ENCODE measurements at regions not wholly inside any gene's neighbourhood (a gene's known extent, or its start where the extent isn't known, plus 50 kb on each side); places are given as distances from the start of the nearest gene placed in this dataset.

DNA sequence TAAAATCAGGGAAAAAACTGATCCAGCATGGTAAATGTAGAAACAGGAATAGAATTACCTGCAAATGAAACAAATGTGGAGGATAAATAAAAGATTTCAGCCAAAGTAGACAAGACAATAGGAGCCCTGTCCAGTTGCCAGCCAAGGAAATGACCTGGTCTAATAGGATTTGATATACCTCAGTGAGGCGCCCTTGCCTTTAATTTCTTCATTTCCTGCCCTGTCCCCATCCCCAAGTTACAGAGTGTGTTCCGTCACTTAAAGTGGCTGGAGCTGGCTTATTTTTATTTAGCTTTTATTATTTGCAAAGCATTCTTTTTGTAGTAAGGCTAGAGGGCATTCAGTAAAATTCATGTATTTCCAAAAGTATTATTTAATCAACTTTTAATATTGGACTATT lies 1022.0 kb downstream of the EFNB2 start:
- intact Hi-C loops (cut with DNase I): no loop called here
- DNase-seq (ENCODE audit: low spot score): no peak

- intact Hi-C loops (cut with DNase I): no loop called here
- no peak for DNase-seq (ENCODE audit: low spot score)
These were observed 1025.3 kb downstream of the EFNB2 start for GRCh38 chr13:105509981-105510762.

DNA sequence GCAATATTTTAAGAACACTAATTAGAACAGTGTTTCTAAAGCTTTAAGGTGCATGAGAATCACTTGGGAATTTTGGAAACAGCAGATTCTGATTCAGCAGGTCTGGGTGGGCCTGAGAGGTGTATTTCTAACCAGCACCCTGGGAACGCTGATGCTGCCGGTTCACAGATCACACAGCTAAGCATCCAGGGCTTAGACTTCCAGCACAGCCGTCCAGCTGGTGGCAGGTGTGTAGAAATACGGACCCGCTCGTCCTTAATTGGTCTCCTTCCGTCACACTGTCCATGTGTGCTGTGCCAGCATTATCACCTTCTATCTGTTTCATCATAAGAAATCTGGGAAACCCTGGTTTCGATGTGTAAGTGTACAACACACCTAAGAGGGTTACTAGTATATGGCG lies 1029.0 kb downstream of the EFNB2 start:
- DNase-seq (ENCODE audit: low spot score): no peak
- intact Hi-C loops (cut with DNase I): no loop called here

- intact Hi-C loops (cut with DNase I): no loop called here
- no peak for DNase-seq (ENCODE audit: low spot score)
These were observed 1033.3 kb downstream of the EFNB2 start for GRCh38 chr13:105502193-105502592.

DNA sequence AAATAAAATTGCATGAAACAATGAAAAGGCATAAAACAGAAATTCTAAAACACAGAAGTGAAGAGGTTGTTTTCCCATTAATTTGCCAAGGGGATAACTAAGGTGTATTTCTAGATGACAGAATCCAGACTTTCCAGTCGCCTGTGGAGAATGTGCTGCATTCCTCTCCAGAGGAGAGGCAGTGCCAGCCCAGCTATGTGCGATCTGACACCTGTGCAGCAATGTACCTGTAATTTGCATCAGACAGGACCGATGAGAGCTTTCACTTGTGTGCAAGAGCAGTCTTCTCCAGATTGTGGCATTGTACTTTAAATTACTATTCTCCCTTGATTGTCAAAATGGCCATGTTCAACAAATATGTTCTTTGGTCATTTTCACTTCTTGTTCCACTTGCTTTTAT lies 1037.9 kb downstream of the EFNB2 start:
- no peak for DNase-seq (ENCODE audit: low spot score)
- intact Hi-C loops (cut with DNase I): no loop called here

DNA sequence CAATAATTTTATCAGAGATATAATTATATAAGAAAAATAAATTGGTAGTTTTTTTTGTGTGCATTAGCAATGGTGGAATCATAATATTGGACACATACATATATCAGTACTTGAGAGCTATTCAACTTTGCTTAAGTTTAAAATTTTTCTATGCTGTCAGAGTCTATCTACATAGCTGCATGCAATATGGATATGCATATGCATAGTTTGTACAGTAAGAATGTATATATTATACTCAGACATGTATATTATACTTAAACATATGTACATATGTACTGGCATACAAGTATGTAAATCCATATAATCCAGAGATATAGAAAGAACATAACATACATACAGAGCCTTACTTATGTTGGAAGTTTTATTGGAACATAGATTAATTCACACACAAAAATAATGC lies 1043.2 kb downstream of the EFNB2 start:
- no peak for DNase-seq (ENCODE audit: low spot score)
- intact Hi-C loops (cut with DNase I): no loop called here

DNA sequence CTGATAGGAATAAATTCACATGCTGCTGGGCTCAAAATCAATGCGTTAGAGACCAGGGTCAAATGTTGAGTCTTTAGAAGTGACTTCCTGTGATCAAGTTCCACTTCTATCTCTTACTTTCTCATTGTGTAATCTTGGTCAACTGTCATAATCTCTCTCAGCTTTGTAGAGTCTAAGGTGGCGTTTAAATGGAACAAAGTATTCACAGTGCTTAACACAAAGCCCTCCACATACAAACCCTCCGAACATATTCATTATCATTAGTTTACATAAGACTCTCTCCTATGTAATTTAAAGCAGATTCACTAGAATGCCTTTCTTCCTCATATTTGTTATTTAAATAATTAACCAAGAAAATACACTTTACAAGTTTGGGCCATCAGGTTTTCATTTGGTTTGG lies 1044.1 kb downstream of the EFNB2 start:
- DNase-seq (ENCODE audit: low spot score): no peak
- intact Hi-C loops (cut with DNase I): no loop called here

DNA sequence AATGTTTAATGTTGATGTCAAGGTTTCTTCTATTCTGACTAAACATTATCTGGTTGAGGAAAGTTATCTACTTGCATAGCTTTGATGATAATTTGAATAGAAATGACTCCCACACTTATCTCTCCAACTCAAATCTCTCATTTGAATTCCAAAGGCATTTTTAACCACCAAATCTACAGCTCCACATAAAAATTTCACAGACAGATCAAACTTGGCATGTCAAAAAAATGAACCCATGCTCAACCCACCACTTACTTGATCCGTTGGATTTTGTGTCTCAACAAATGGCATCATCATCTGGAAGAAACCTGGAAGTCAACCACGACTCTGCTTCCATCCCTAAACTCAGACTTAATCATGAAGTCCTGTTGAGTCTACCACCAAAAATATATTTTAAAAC lies 1050.4 kb downstream of the EFNB2 start:
- intact Hi-C loops (cut with DNase I): no loop called here
- no peak for DNase-seq (ENCODE audit: low spot score)

DNA sequence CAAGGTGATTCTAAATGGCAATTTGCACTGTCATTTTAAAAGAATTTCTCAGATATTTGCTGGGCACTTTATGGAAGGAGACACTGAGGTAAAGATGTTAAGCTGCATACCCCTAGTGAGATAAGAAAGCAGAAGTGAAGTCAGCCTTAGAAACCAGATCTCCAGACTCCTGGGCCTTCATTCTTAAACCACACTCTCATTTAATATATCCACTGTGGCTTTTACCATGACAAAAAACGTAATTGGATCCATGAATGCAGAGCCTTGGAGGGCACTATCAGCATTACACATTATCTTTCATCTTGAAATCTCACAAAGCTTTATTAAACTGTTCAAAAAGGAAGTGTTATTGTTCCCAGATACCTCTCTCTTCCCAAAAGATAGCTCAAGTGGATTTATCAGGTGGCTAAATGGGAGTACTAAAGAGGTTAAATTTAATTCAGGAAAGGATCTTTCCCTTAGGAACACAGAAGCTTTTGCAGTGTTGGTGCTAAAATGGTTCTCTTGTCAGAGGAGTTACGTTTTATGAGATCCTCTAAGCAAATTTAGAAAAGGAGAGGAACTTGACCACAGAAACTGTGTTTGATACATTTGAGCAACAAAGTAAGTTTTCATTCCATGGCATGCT lies 1060.4 kb downstream of the EFNB2 start:
- DNase-seq (ENCODE audit: low spot score): no peak
- intact Hi-C loops (cut with DNase I): no loop called here

GRCh38 chr13:105471673-105472072 lies 1063.8 kb downstream of the EFNB2 start:
- DNase-seq (ENCODE audit: low spot score): no peak
- intact Hi-C loops (cut with DNase I): no loop called here

- no peak for DNase-seq (ENCODE audit: low spot score)
- intact Hi-C loops (cut with DNase I): no loop called here
These were observed 1069.1 kb downstream of the EFNB2 start for GRCh38 chr13:105466376-105466775.

GRCh38 chr13:105465745-105466144 lies 1069.7 kb downstream of the EFNB2 start, which contains the start of gene DAOA:
TSS of gene DAOA (plus strand) at chr13:105466045.
- intact Hi-C loops (cut with DNase I): no loop called here
- DNase-seq (ENCODE audit: low spot score): no peak

DNA sequence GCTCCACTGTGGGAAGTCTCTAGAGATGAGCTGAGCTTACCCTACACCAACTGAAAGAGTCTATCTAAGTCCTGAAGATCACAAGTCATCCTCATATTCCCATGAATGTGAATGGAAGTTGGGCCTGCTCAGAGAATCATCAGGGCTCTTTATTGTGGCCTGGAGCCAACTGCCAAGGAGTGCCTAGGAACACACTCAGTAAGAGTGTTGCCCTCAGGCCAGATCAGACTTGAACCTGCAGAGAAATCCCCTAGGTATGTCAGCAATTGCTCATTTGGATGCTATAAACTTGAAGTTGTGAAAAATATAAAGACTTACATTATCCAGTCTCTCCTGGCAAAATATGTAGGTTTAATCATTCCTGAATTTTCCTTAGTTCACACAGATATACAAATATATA lies 1070.2 kb downstream of the EFNB2 start:
- intact Hi-C loops (cut with DNase I): no loop called here
- no peak for DNase-seq (ENCODE audit: low spot score)

- no peak for DNase-seq (ENCODE audit: low spot score)
- intact Hi-C loops (cut with DNase I): no loop called here
These were observed 1071.2 kb downstream of the EFNB2 start for GRCh38 chr13:105464249-105464648.

DNA sequence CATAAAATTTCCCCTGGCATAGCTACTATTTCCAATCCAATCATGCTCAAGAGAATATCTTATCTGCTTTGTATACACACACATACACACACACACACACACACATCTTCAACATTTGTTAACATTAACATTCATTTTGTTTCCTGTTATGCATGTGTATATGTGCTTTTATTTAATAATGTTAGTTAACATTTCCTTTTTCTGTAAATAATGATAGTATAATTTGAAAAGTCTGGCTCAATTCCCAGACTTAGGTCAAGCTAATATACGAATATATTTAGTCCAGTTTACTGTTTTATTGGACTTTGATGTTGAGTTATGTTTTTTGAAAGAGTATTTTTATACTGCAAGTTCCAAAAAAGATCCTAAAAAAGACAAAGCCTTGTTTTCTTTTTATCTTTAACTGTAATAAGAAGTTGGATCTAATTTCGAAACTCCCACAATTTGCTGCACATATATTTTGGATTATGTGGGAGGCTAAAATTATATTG lies 1072.4 kb downstream of the EFNB2 start:
- DNase-seq (ENCODE audit: low spot score): no peak
- intact Hi-C loops (cut with DNase I): no loop called here

DNA sequence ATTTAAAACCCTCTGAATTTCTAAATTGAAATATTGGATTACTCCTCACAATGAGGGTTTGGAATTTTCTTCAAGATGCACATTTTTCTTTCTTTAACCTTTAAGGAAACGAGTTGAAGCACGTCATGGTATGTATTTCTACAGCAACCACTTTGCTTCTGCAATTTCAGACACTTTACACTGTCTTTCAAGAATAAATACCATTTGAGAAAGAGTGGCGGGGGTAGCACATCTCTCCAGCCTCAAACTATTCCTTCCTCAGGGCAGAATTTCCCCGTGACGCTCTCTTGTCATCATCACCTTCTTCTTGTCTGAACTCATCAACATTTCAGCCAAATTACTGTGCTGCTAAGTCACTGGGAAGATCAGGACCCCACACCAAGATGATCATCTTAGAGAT lies 1073.4 kb downstream of the EFNB2 start:
- intact Hi-C loops (cut with DNase I): no loop called here

DNA sequence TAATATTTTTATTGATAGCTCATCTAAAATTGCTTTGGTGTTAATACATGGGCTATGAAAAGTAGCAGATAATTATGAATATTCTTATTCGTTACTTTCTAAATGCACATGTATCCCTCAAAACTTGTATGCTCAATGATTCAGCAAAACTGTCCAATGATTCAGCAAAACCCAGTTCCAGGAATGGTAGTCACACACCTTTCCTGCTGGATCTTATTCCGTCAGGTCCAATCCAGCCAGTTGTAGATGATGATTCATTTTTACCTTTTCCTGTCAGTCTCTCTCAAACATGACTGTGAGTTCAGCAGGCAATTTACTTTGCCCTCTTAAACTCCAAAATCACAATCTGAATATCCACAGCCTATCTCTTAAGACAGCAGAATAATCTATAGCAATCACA lies 1082.6 kb downstream of the EFNB2 start:
- intact Hi-C loops (cut with DNase I): no loop called here
- DNase-seq (ENCODE audit: low spot score): no peak

More for the DNA sequence above, 1073.4 kb downstream of the EFNB2 start:
- DNase-seq (ENCODE audit: low spot score): no peak

- intact Hi-C loops (cut with DNase I): no loop called here
These were observed 1084.7 kb downstream of the EFNB2 start for GRCh38 chr13:105450784-105451183.

DNA sequence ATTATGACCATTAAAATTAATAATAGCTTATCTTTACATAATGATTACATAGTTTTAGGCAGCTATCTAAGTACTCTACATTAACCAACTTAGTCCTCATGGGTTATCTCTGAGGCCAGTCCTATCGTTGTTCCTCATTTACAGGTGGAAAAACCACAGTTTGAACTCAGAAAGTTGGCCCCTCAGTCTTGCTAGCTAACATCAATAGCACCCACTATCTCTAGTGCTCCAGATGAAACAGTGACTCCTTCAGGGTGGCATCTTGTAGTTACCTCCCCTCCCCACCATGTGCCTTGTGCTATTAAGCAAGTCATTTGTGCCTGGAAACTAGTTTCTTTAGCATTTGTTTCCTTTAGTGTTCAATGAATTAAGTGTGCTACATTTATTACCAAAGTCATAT lies 1086.7 kb downstream of the EFNB2 start:
- DNase-seq (ENCODE audit: low spot score): no peak
- intact Hi-C loops (cut with DNase I): no loop called here

More at GRCh38 chr13:105450784-105451183, 1084.7 kb downstream of the EFNB2 start:
- DNase-seq (ENCODE audit: low spot score): no peak

DNA sequence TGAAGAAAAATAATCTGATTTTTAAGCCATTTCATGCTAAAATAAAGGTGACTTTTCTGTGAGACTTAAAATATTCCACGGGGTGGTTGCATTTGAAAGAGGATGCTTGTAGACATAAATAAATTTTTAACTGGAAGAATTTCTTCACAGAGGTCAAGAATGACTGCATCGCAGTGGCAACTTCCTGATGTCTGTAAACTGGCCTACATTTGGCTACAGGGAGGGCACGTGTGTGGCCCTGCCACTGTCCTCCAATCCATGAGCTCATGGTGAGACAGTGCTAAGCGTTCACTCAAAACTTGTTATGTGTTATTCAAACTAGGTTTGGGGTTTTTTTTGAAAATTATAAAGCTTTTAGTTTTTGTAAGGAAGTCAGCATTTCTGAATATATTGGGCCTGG lies 1089.3 kb downstream of the EFNB2 start:
- intact Hi-C loops (cut with DNase I): no loop called here

DNA sequence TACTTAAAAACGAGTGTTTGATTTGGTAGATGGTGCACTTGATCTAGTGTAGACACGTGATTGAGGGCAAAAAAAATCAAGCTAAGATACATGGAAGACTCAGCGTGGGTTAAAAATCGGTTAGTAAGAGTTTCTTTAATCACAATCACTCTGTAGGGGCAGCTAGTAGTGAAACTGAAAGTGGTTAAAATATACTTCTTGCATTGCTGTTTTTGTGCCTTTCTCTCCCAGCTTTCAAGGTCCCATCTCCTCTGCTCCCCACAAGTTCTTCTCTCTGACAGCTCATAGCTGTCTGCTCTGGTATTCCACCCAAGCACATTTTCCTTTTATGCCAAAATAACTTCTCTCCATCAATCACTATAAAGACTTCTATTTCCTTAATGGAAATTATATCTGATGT lies 1089.7 kb downstream of the EFNB2 start:
- intact Hi-C loops (cut with DNase I): no loop called here
- DNase-seq (ENCODE audit: low spot score): no peak

More for the DNA sequence above, 1089.3 kb downstream of the EFNB2 start:
- DNase-seq (ENCODE audit: low spot score): no peak

Data from posterior vena cava (tissue), 2 donors.